Esophagus mucosa (tissue), 1 donor: ENCODE measurements at regions not wholly inside any gene's neighbourhood (a gene's known extent, or its start where the extent isn't known, plus 50 kb on each side); places are given as distances from the start of the nearest gene placed in this dataset.

Experiments
- ATAC-seq: fragments of 200-7000 bp; cut with Tn5 transposase; one replicate; pipeline ENCODE4 v1.9.1; 2020
- donor health status: DM: yes; HTN: yes; CAD: no.

GRCh38 chr5:8675182-8675581 lies 806.2 kb downstream of the MTRR start:
- ATAC-seq: no peak

- ATAC-seq: no peak
Observed at GRCh38 chr5:8676695-8677094, 807.7 kb downstream of the MTRR start.

GRCh38 chr5:8682381-8682780 lies 813.4 kb downstream of the MTRR start:
- no peak for ATAC-seq

DNA sequence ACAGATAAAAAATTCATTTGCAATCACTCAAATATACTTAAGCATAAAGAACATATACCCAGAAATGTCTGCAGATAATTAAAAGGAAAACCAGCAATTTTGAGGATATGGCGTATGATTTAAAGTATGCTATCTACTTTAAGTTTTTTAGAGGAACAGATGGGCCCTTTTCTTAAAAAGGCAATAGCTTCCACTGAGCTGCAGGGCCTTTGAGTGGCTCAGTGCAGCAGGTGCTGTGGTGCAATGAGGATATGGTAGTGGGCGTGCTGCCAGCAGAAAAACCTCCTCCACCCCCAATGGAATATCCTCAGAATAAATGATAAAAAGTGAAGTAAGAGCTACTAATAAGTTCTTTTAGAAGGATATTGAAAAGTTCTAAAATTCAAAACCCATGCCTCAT lies 814.5 kb downstream of the MTRR start:
- ATAC-seq: no peak

- no peak for ATAC-seq
Observed at GRCh38 chr5:8685704-8686103, 816.8 kb downstream of the MTRR start.

DNA sequence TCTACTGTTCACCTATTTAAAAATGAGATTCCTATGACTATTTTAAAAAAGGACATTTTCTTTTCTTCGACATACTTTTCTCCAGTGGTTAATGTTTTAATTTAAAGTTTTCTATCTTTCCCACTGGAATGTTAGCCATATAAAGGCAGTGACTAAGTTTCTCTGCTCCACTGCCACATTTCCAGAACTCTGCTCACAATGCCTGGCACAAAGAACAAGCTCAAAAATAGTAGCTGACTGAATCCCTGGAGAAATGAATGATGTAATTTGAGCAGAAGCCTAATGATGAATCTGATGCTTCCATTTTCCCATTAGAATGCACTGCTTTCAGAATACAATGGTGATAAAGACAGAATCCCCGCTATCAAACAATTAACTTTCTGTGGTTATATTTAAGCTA lies 817.8 kb downstream of the MTRR start:
- ATAC-seq: no peak

DNA sequence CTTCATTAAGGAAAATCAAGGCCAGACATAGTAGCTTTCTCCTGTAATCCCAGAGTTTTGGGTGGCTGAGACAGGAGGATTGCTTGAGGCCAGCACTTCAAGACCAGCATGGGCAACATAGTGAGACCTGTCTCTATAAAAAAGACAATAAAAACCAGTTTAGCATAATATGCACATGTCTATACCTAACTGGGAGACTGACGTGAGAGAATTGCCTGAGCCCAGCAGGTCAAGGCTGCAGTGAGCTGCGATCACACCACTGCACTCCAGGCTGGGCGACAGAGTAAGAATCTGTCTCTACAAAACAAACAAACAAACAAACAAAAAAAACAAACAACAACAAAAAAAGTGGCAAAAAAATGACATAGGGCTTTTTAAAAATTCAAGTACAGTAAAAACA lies 820.8 kb downstream of the MTRR start:
- no peak for ATAC-seq

GRCh38 chr5:8691221-8691620 lies 822.3 kb downstream of the MTRR start:
- ATAC-seq: no peak

GRCh38 chr5:8693341-8693844 lies 824.4 kb downstream of the MTRR start:
- ATAC-seq: no peak

DNA sequence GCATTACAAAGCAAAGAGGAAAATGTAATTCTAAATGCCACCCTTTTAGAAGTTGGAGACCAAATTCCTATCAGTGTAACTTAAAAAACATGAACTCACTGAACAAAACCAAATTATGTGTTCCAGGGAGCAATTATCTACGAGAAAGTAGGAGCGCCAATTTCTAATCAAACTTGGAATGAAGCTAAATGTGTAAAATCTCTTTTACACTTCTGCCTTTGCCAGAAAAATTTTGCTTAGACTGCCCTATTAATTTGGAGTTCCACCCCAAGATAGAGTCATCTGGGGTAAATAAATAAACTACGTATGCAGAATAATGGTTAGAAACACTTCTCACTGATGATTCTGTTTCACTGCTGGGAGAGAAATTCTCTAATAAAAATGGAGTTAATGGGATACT lies 825.6 kb downstream of the MTRR start:
- no peak for ATAC-seq

GRCh38 chr5:8695902-8696845 lies 827.2 kb downstream of the MTRR start:
- ATAC-seq: no peak

GRCh38 chr5:8700222-8700621 lies 831.3 kb downstream of the MTRR start:
- no peak for ATAC-seq

DNA sequence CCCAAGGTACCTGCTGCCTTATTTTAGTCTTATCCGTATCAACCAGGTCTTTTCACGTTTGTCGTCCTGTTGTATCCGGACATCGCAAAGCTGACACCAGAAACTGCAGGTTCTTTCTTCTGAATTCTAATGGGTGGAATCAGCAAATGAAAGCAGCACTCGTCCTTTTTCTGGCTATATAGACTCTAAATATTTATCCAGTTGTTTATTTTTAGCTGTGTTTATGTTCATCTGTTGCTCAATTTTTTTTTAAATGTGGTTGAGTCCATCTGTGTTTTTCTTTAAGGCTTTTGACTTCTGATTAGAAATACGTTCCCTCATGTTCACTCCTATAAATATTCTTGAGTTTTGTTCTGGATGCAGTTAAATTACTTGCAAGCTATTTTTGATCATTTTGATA lies 831.7 kb downstream of the MTRR start:
- ATAC-seq: no peak

- no peak for ATAC-seq
Observed at GRCh38 chr5:8701251-8701650, 832.3 kb downstream of the MTRR start.

DNA sequence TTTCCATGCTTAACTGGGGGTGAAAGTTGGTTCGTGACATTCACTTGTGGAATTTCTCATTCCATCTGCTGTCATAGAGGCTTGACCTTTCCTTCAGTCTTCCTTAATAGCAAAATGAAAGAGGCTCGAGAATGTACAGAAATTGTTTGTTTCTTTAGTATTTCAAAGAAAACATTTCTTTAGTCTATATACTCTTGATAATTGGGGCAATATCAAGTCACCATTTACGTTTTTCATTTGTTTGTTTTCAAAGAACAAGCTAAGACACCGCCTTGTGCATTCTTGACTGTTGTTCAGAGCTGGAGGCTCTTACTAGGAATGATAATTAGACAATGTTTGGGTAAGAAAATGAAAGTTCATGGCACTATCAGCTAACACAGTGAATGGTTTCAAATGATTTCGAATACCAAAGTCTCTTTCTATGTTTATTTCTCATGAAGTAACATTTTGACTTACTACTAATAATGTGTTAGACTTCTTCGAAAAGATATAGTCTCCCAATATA lies 835.4 kb downstream of the SEMA5A start:
- no peak for ATAC-seq

- no peak for ATAC-seq
Observed at GRCh38 chr5:8714198-8714597, 831.7 kb downstream of the SEMA5A start.

GRCh38 chr5:8714861-8715260 lies 831.0 kb downstream of the SEMA5A start:
- no peak for ATAC-seq

GRCh38 chr5:8719796-8720195 lies 826.1 kb downstream of the SEMA5A start:
- ATAC-seq: no peak

- no peak for ATAC-seq
Observed at GRCh38 chr5:8720506-8720905, 825.4 kb downstream of the SEMA5A start.

GRCh38 chr5:8721536-8721935 lies 824.3 kb downstream of the SEMA5A start:
- no peak for ATAC-seq

- no peak for ATAC-seq
Observed at GRCh38 chr5:8726383-8727036, 819.4 kb downstream of the SEMA5A start.

GRCh38 chr5:8727396-8727795 lies 818.5 kb downstream of the SEMA5A start:
- ATAC-seq: no peak

- no peak for ATAC-seq
Observed at GRCh38 chr5:8729437-8729836, 816.4 kb downstream of the SEMA5A start.

DNA sequence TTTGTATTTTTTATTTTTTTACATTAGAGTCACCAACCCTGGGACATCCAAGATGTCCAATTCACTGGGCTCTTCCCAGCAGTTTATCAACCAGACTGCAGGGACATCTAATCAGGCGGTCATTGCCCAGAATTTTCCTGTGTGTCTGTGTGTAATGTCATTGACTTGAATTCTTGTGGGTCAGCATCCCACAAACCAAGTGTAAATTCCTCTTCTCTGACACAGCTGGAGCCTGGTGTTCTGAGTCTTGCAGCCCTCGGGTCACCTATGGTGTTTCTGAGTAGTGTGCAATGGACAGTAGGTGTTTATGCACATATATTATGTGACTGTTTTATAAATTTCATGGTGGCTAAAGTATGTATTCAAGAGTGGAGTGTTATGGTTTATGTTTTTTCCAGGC lies 815.7 kb downstream of the SEMA5A start:
- ATAC-seq: no peak
